Renal cortical epithelial cell (primary cell): ENCODE measurements at regions not wholly inside any gene's neighbourhood (a gene's known extent, or its start where the extent isn't known, plus 50 kb on each side); places are given as distances from the start of the nearest gene placed in this dataset.

Experiments
- DNase-seq: peaks from one replicate; pipeline ENCODE4 v3.0.0-alpha.2; 2011; ENCODE audit warnings: low read depth

DNA sequence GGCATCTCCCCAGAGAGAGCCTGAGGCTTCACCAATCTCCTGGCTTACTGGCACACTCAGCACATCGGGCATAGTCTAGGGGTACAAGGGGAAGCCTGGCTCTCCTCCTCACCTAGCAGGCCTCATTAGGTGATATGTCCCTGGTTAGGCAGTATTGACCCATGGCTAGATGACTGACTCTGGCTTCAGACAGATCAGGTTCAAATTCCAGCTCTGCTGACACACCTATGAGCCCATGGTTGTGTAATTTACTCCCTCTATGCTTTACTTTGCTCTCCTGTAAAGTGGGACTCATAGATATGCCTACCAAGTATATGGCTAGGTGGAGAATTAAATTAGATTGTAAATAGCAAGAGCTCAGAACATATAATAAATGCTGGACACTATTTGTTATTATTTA is 157.3 kb upstream of the IRX3 start:
- no peak for DNase-seq

DNA sequence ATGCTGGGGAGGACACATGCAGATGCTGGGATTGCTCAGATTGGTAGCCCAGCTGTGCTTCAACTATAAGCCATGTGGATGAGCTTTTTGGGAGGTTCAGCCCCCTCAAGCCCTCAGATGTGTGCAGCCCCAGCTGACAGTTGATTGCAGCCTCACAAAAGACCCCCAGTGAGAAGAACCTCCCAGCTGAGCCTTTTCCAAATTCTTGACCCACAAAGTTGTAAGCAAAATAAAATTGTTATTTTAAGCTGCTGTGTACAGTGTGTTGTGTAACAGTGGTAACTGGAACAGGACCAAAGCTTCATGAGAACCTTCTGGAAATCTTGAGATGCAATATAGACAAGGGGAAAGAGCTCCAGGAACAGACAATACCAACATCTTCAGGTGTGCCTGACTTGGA is 156.8 kb upstream of the IRX3 start:
- no peak for DNase-seq

DNA sequence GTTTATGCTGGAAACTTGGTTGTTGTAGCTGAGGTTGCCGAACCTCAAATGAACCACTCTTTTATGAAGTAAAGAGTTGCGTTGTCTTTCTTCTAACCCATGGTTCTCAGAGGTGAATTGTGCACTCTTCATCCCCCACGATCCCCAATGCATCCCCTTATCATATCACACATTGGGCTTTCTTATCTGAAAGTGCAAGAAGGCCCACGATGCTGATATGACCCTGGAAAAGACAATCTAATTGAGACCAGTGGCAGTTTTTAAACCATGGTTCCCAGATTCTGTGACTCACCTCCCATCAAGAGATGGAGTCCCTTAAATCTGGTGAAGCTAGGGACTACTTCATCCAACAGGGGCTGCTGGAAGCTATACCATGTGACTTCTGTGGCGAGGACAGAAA is 156.3 kb upstream of the IRX3 start:
- no peak for DNase-seq

DNA sequence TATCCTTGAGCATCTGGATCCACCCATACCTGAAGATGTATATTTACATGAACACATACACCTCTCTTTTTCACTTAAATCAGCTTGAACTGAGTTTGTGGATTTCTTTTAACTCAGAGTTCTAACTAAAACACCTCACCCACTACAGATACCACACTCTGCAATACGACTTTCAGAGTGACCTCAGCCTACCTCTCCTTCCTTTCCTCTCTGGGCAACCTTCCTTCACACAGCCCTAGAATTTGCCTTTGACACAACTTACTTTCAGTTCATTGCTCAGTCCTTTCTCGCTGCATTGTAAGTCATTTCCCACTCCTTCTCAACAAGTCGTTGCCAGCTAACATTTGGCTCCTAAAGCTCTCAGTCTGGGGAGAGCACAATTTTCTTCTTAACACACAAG is 151.9 kb upstream of the IRX3 start:
- DNase-seq = no peak

DNA sequence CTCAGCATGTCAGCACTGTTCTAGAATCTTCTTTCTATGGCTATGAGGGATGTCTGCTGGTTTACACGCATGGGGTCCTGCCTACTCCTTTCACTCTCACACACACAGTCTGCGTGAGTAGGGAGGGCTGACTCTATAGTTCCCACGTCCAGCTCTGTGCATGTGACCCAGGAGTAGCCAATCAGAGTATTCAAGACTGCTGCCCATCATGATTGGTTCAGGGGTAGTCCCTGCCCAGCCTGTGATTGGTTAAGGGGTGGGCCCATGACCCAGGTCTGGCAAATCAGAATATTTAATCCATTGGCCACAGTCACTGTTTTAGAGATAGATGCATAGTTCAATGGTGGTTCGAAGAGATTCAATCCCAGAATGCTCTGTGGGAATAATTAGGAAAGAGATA is 151.3 kb upstream of the IRX3 start:
- no peak for DNase-seq

DNA sequence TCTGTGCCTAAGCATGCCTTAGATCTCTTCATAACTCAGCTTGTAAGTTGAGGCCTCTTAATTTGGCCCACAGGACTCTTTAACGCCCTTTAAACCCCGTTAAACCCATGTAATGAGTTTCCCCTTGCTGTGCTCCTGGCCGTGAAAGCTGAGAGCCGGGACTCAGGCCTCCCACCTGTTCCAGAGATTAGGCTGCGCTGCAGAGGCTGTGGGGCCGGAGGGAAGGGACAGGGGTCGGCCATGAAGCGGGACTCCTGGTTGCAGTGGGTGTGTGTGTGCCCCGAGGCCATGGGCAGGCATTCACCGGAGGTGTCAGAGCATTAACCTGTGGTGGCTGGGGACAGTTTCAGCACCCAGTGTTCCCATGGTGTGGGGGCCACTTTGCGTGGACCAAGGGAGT is 150.8 kb upstream of the IRX3 start:
- no peak for DNase-seq

DNA sequence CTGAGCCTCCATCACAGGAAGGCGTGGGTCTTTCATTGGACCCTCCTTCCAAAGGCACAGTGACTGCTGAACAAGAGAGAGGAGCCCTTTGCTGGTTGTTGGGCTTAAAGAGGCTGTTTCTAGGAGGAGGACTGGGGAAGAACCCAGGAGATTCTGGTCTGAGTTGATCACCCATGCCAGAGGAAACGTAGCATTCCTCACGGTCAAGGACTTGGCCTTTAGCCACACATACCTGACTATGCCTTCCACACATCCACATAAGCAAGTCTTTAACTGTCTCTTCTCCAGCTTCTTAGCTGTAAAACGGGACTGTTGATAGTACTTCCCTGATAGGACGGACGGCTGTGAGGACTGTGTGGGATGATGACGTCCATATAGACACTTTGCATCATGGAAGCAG is 149.8 kb upstream of the IRX3 start:
- no peak for DNase-seq

DNA sequence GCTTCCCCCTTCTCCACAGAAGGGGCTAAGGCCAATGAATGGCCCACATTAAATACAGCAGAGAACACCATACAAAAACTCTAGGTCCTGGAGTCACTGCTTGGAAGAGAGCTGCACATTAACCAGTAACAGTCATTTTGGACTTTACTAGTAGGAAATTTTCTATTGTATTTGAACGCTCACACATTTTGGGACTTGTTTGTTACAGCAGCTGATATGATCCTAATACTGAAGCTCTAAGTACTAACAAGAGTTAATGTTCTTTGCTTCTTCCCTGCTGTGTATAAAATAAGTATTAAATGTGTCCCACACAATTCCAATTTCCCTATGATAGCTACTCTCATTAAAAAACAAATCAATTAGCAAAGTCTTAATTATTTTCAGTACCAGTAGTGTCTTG is 148.3 kb upstream of the IRX3 start:
- DNase-seq = no peak

DNA sequence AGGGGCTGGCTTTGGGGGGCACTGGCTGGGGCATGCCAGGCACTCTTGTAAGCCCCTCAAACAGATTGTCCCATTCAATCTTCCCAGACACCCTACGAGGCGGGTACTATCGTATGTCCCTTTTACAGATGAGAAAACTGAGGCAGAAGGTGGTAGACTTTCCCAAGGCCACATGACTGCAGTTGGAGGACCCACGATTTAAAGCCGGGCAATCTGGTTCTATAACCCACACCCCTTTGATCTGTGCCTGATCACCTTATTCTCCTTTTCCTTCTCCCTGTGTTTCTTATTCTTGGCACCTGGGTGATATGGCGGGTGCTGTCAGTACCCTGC is 146.3 kb upstream of the IRX3 start:
- no peak for DNase-seq

DNA sequence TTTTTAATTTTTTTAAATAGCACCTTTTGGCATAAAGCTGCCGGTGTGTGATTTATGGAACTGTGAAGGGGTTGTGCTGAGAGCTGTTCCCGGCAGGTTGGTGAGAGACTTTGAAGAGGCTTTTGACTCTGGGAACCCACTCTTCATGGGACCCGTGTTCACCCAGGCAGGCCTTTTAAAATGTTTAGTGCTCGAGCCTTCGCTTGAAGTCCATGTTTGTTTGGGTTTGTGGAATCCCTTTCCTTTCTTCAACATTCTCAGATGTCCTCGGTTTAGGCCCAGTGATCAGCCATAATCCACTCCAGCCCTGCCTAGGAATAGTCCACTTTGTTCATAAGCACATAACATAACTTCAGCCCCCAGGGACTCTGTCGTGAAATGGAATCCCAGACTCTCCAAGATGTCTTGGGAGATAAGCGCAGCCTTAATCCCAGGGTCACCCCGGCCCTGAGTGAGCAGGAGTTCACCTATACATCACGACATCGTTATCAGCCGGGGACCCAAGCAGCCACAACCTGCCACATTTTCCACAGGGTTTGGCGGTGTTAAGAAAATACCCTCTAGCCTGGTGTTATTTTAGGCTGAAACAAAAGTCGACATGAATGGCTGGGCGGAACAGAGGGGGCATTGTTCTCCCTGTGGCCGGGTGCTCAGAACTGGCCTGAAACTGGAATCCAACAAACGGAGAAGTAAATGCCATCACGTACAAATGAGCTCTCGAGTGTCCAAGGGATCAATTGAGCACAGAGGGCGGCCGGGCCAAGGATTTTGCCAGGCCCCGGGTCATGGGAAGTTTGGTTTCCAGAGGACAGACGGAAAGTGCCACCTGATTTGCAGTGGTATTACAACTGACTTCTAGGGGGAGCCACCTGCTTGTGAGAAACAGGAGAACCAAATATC is 145.7 kb upstream of the IRX3 start:
- DNase-seq = no peak

DNA sequence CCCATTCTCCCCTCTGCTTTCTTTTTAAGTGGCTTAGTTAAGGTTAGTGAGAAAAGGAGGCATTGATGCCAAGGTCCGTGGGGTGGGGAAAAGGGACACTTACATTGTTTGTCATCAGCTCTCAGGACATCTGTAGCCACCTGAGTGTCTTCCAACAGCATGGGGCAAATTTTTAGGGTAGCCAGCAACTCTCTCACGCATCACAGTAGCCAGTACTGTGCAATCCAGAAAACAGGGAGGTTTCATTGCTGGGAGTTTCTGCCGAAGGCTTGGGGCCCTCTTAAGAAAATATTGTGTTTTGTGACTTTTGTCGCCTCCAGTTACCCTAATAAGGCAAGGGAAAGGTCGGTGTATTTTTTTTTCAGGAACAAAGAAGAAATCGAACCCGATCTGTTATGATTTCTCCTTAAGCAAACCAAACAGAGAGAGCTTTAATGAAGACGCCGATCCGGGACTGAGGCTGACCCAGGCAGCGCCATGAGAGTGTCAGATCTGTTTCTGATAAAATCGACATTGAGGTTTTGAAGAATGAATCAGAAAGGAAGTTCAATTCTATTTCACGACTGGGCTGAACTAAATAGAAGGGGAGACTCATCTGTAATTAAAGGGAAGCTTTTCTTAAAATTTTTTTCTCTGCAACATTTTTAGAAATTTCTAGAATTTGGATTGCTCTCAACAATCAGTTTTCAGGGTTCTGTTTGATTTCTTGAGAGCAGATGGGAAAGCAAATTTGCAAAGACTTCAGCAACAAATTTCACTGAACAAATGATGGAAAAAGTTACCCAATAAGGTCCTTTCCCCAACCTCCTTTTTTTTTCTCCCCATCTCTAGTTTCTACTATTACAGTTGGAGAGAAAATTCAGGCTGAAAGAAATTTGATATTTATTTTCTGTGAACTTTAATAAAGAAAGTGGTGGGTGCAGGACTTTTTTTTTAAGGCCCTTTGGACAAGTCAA is 144.7 kb upstream of the IRX3 start:
- DNase-seq = no peak

DNA sequence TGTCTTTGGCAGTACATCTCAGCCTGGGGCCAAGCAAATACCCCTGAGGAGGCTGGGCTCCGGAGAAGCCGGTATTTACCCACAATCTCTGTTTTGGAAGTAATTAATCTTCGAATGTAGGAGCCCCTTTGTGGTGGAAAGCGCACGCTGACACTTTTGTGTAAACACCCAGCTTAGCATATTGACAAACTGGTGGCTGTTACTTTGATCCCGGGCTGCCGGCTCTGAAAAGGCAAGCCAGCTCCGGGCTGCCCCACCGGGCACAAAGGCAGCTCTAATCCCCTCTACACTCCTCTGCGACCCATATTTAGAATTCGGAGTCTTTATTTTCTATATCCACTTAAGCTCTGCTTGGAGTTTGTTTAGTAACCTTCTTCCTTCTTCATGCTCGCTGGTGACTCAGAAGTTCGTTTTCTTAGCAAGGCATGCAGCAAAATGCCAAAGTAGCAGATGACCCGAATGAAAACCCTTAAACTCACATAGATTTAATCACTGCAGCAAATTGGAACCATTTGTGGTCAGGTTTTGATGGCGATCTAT is 144.0 kb upstream of the IRX3 start:
- DNase-seq = no peak

DNA sequence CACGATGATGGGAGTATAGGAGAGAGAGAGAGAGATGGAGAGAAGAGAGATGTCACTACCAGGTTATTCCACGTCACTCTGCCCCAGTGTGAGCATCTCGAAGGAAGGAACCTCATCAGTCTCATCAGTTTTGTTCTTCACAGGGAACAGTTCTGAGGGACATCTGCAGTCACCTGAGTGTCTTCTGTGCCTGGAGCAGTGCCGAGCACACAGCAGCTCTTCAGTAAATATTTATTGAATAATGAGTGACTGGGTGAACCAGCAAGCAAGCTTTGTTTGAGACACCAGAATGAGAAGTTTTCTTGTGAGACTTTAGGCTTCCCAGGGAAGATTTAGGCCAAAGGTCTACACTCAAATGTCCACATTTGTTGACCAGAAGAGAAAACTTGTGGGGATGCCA is 142.4 kb upstream of the IRX3 start:
- no peak for DNase-seq

DNA sequence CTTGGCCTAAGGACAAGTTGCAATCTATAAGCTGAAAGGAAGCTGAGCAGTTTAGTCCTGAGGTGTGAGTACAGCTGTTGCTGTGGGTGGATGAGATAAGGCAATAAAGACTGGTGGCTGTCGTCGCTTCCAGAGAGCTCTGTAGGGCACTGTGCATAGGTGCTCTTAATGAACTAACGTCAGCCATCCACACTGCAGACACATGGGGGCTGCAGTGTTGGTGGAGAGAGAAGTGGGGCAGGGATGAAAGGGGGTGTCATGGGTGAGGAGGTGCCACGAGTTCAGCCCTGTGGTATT is 139.9 kb upstream of the IRX3 start:
- DNase-seq = no peak

DNA sequence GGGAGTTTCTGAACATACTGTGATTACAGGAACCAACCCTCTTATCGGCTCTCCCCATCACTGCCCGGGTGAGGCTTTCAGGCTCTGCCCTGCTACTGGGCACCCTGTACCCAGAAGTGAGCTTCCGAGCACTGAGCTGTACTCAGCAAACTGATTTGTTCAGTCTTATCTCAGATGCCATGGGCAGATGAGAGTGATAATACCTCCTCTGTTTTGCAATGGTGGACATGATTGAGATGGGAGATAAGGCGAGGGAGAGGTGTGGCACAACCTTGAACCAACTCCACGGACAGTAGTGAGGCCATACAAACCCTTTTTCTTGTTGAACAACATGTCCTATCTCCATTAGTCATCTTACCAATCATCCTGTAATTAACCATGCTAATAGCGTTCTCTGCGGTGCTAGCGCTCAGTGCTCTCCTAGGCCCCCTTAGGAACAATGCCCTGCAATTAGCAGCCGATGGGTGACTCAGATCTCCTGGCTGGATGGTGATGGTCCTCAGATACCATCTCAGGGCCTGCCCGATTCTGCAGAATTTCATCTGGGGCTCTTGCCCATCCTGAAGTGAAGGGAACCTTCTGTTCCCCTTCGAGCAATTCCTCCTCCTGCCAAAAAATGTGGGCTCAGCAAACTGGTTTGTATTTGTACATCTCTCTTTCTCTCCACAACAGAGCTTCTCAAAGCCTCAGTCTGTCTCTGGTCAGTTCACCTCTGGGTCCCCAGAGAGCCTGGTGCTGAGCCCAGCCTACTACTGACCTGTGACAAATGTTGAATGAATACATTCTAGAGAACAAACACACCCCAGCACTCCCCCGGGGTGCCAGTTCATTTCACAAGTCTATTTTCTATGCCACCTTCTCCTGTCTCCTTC is 139.3 kb upstream of the IRX3 start:
- DNase-seq = no peak

DNA sequence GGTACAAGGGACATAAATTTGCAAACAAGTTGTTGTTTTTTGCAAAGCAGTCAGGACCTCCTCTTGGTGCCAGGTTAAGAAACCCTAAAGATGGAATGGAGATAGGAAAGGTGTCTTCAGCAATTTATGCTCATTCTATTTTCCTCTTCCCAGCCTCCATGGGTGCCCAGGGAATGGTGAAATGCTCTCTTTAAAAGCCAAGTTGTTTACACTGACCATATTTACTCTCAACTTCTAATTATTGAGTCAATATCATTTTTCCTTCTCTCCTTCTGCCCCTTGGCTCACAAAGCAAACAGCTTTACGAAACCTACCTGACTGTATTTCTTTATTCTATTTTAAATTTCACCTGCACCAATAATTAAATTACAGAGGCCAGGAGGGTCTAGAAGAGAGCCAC is 138.5 kb upstream of the IRX3 start:
- no peak for DNase-seq

DNA sequence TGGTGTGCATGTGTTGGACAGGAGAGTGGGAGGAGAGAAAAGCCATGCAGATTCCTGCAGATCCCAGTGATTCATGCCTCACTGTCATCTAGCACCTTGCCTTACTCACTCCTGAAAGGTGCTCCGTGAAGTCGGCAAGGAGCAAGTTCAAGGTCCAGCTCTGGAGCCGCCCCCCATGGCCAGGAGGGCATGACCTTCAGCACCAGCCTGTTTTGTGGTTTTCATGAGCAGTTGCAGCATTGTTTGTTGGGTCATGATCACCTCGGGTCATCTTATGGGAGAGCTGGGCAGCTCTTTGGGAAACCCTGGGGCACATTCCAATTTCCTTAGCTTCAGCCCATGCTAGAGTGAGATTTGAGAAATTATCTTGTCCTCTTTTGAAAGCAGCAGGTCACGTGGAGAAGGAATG is 137.5 kb upstream of the IRX3 start:
- peak; percentile 22 for DNase-seq

DNA sequence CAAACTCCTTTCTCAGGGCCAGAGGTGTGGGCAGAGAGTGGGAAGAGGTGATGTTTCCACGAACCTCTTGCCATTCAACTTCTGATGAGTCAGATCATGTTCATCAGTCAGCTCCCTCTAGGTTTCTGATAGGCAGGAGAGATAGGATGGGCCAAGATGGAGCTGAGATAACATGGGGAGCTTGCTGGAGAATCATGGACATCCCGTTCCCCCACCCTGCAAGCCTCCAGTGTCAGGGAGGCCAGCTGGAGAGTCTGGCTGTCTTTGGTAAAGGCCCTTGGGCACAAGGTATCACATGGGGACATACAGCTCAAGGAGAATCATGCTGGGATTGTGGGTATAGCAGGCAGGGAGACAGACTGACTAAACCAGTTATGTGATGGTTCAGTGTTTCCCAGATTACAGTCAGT is 136.0 kb upstream of the IRX3 start:
- DNase-seq = no peak

DNA sequence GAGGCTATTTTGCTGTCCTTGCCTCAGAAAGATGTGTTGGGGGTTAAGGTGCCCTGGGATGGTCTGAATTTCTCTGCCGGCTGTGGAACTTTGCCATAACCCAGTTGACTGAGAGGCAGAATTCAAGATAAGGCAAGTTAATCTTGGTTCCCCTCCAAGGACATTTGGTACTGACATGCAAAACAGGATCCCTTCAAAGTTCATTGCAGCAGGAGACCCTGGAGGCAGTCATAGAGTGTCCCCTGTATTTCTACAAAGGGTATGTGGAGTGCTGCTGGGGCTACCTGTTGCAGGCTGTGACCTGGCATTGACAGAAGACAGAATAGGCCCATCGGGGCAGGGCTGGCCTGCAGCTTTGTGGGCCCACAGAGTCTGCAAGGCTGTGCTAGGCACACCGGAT is 135.6 kb upstream of the IRX3 start:
- no peak for DNase-seq

DNA sequence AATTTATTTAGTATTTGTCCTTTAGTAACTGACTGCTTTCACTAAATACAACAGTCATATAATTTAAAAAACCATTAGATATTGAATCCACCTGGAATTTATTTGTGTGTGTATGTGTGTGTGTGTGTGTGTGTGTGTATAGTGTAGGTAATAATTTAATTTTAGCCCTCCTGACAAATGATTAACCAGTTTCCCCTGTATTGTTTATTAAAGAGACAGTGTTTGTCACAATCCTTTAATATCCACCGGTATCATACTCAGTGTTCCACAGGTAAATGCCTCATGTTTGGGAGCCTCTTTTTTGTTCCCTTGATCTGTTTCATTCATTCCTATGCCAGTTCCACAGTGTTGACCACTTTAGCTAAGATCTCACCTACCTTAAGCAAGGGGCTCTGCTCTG is 134.6 kb upstream of the IRX3 start:
- no peak for DNase-seq

DNA sequence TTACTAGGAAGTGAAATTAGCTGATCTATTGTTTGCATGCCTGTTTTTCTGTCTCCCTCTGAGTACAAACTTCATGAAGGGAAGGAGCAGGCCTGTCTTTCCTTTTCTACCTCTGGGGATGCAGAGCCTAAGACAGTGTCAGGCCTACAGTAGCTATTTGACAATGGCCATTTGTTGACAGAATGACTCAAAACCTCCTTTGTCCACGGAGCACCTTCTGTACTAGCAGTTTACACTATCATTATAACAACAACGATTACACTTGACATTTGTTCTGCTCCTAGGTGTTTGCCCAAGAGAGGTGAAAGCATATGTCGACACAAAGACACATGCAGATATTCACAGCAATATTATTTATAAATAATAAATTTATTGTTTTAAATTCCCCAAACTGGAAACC is 132.3 kb upstream of the IRX3 start:
- no peak for DNase-seq

DNA sequence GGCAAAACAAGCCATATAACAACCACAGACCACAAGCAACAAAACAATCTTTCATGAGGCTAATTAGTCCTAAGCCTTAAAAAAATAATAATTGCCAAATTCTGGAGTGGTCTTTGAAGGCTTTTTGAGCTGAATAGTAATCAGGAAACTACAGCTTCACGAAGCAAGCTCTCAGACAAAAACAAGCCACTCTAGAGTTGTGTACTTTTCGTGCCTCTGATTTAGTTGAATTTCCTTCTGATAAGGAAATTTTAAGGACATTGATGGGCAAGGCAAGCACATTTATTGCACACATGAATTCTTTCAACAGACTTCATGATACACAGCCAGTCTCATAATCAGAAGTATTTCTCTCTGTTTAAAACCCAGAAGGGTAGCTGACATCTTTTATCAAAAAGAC is 130.8 kb upstream of the IRX3 start:
- no peak for DNase-seq
